ENCODE measurements at regions not wholly inside any gene's neighbourhood (a gene's known extent, or its start where the extent isn't known, plus 50 kb on each side); places are given as distances from the start of the nearest gene placed in this dataset.
A peak's percentile ranks its signal among the peaks of the same experiment; 100 is the strongest.

- no peak for TF ChIP-seq CTCF (conservative IDR thresholded peaks at IDR 0.05)
- peak overlapping the region; percentile 83 for H3K27ac ChIP-seq
Measured at GRCh38 chr6:43970913-43971775, 156.1 kb downstream of the MRPL14 start.

- H3K27ac ChIP-seq, result peak overlapping the region; percentile 83
Measured at GRCh38 chr6:43970068-43970912, 157.0 kb downstream of the MRPL14 start.

GRCh38 chr6:43969158-43969981 lies 157.9 kb downstream of the MRPL14 start:
- no peak for TF ChIP-seq CTCF (conservative IDR thresholded peaks at IDR 0.05)
- H3K27ac ChIP-seq, result peak overlapping the region; percentile 29; the same call in 1 of the 2 replicates

More at GRCh38 chr6:43970068-43970912, 157.0 kb downstream of the MRPL14 start:
- no peak for TF ChIP-seq CTCF (conservative IDR thresholded peaks at IDR 0.05)

GRCh38 chr6:43968110-43968965 lies 158.9 kb downstream of the MRPL14 start:
- peak overlapping the region; percentile 29; the same call in 1 of the 2 replicates for H3K27ac ChIP-seq
- TF ChIP-seq CTCF (conservative IDR thresholded peaks at IDR 0.05), result no peak

GRCh38 chr6:43967719-43968091 lies 159.5 kb downstream of the MRPL14 start:
- no peak for TF ChIP-seq CTCF (conservative IDR thresholded peaks at IDR 0.05)
- peak overlapping the region; percentile 29; the same call in 1 of the 2 replicates for H3K27ac ChIP-seq

- TF ChIP-seq CTCF (conservative IDR thresholded peaks at IDR 0.05), result no peak
- H3K27ac ChIP-seq, result no peak overlapping the region
Measured at GRCh38 chr6:43966853-43967718, 160.2 kb downstream of the MRPL14 start.

All from VCaP (cell line).